Fibroblast of the aortic adventitia (primary cell): ENCODE measurements at regions not wholly inside any gene's neighbourhood (a gene's known extent, or its start where the extent isn't known, plus 50 kb on each side); places are given as distances from the start of the nearest gene placed in this dataset.

Source experiments
- DNase-seq: peaks from one replicate; pipeline ENCODE4 v3.0.0-alpha.2; 2010; ENCODE audit warnings: low read depth
- H3K4me3 ChIP-seq: 2 replicates; pipeline ENCODE4 v1.5.1; 2011; ENCODE audit warnings: low read depth, mild to moderate bottlenecking, control low read depth, low read length, moderate library complexity
- TF ChIP-seq, protein P1 (sequence below): IDR thresholded peaks from 2 replicates; pipeline ENCODE4 v1.5.1; 2011; ENCODE audit warnings: mild to moderate bottlenecking, low read length, control low read depth, inconsistent platforms; ENCODE audit not compliant: insufficient read depth

DNA sequence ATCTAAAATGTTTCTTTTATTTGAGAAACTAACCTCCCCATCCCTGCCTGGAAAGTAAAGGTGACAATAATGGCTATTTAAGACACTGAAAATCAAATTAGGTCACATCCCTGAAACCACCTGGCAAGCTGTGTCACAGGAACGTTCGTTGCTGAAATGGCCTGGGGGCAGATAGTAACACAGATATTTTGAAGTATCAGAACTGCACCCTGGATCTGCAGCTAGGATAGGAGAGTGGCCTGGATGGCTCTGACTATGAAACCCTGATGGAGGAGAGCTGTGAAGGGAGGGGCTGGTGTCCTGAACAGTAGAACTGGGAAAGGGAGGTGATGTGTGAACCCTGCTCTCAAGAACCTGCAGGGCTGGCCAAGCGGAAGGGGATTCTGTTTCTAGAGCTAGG is 648.3 kb upstream of the CFAP20DC start:
- H3K4me3 ChIP-seq = no peak overlapping the region
- DNase-seq = no peak
- TF ChIP-seq, protein P1, sequence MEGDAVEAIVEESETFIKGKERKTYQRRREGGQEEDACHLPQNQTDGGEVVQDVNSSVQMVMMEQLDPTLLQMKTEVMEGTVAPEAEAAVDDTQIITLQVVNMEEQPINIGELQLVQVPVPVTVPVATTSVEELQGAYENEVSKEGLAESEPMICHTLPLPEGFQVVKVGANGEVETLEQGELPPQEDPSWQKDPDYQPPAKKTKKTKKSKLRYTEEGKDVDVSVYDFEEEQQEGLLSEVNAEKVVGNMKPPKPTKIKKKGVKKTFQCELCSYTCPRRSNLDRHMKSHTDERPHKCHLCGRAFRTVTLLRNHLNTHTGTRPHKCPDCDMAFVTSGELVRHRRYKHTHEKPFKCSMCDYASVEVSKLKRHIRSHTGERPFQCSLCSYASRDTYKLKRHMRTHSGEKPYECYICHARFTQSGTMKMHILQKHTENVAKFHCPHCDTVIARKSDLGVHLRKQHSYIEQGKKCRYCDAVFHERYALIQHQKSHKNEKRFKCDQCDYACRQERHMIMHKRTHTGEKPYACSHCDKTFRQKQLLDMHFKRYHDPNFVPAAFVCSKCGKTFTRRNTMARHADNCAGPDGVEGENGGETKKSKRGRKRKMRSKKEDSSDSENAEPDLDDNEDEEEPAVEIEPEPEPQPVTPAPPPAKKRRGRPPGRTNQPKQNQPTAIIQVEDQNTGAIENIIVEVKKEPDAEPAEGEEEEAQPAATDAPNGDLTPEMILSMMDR = no peak

DNA sequence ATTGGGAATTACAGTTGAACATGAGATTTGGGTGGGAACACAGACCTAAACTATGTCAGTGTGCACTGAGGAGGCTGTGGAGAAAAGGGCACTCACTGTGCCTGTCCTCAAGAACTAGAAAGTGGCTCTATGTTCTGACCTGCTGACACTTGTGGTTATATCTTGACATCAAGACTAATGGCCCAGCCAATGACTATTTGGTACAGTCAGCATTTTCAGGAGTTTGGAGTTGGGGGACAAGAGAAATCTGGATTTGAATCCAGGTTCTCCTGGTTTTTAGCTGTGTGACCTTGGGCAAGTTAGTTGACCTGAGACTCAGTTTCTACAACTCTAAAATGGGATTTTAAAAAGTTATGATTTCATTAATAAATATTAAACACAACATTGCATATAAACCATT is 647.0 kb upstream of the CFAP20DC start:
- TF ChIP-seq, protein P1 = no peak
- H3K4me3 ChIP-seq = no peak overlapping the region
- DNase-seq = no peak

DNA sequence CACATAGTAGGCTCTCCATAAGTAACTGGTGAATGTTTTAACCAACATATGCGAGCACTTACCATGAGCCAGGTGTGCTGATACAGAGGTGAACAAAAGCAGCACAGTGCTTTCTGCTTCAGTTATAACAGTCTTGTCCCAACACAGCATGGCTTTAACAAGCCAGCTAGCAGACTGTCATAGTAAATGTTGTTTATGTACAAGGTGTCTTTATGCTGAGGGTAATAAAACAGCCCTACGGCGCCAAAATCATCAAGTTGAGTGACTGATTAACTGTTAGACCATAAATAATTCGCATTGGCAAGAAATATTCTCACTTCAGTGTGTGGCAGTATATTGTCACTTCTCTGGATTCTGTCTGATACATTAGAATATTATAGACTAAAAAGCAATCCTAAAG is 646.0 kb upstream of the CFAP20DC start:
- H3K4me3 ChIP-seq = no peak overlapping the region
- DNase-seq = no peak
- TF ChIP-seq, protein P1 = no peak

DNA sequence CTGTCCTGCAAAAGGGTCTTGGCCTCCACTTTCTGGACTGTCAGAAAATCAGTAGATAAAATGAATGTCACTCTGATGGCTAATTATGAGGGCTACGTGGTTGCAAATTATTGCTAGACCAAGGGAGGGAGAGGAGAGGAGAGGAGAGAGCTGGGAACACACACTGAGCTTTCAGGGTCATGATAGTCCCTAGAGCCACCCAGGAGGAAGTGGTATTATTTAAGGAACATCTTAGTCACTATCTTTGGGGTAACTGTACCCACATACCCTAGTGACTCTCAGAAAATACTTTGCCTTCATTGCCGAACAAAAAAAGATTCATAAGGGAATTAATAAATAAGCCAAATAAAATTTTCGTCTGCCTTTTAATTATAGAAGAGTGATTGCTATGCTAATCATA is 642.3 kb upstream of the CFAP20DC start:
- H3K4me3 ChIP-seq = no peak overlapping the region
- TF ChIP-seq, protein P1 = no peak
- DNase-seq = no peak

DNA sequence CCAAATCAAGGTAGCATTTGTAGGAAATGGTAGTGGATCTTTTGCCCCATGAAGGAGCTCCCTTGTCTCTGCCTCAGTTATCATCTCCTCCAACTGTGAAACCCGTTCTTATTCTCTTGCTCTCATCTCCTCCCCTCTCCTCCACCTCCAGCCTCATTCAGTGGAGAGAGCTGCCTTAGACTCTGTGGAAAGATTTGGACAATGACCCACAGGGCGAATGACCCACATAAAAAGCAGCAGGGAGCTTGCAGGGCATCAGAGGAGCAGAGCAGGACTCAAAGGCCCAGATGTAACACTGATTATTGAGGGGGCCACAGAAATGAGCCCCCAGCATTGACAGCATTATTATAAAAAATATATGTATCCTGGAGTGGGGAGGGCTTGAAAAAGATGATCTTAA is 641.1 kb upstream of the CFAP20DC start:
- TF ChIP-seq, protein P1 = no peak
- no peak overlapping the region for H3K4me3 ChIP-seq
- DNase-seq = no peak

DNA sequence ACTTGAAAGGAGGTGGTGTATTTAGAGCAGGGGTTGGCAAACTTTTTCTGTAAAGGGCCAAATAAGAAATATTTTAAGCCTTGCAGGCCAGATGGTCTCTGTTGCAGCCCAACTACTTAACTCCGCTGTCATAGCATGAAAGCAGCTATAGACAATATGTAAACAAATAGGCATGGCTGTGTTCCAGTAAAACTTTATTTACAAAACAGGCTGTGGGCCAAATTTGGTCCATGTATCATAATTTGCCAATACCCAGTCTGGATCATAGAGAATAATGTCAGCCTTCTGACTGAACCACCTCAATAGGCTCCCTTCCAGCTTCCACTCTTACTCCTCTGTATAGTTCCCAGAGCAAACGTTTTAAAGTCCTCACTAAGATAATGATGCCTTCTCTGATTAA is 638.8 kb upstream of the CFAP20DC start:
- TF ChIP-seq, protein P1 = no peak
- DNase-seq = no peak
- H3K4me3 ChIP-seq = no peak overlapping the region

DNA sequence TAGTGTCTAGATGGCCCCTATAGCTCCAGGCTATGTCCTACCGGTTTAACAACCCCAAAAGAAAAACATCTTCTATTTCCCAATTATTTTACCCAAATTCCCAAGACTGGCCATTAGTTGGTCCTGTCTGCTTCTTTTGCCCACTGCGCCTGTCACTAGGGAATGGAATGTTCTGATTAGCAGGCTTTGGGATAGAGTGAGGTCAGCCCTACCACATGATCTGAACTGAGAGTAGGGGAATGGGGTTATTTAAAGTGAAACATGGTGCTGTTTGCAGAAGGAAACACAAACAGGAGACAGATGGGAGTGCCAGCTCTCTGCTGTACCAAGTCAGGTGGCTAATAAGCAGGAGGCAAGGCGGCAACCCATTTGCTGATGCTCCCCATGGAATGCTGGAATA is 635.6 kb upstream of the CFAP20DC start:
- no peak for DNase-seq
- TF ChIP-seq, protein P1 = no peak
- H3K4me3 ChIP-seq = no peak overlapping the region
